ENCODE measurements at regions not wholly inside any gene's neighbourhood (a gene's known extent, or its start where the extent isn't known, plus 50 kb on each side); places are given as distances from the start of the nearest gene placed in this dataset.

GRCh38 chr1:244173769-244174168, 122.7 kb downstream of the ZBTB18 start:
- TF ChIP-seq, protein P1, sequence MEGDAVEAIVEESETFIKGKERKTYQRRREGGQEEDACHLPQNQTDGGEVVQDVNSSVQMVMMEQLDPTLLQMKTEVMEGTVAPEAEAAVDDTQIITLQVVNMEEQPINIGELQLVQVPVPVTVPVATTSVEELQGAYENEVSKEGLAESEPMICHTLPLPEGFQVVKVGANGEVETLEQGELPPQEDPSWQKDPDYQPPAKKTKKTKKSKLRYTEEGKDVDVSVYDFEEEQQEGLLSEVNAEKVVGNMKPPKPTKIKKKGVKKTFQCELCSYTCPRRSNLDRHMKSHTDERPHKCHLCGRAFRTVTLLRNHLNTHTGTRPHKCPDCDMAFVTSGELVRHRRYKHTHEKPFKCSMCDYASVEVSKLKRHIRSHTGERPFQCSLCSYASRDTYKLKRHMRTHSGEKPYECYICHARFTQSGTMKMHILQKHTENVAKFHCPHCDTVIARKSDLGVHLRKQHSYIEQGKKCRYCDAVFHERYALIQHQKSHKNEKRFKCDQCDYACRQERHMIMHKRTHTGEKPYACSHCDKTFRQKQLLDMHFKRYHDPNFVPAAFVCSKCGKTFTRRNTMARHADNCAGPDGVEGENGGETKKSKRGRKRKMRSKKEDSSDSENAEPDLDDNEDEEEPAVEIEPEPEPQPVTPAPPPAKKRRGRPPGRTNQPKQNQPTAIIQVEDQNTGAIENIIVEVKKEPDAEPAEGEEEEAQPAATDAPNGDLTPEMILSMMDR (IDR thresholded peaks at IDR 0.05), result no peak
- no peak for TF ChIP-seq POLR2A (IDR thresholded peaks at IDR 0.05)
- Histone ChIP-seq H3K9me3 (replicated peaks in 1 of 3) (no peaks in the 10 kb centered on the region), H3K27ac (no peak overlapping the region), H3K27me3 (no peaks in the 10 kb centered on the region), H3K36me3 (replicated peaks in 1 of 2) (no peaks in the 10 kb centered on the region), H3K4me1 (replicated peaks in 1 of 2) (no peaks in the 10 kb centered on the region), H3K4me3 (no peak overlapping the region)
- intact Hi-C loops (cut with DNase I), result no loop called here
- WGBS, 4 donors, result 15 to 27% (median 21%) methylated on average over 6 of the region's 6 CpGs
- no peak for DNase-seq

- H3K9me3 ChIP-seq (replicated peaks in 1 of 3), result no peaks in the 10 kb centered on the region
- no peak for DNase-seq
- intact Hi-C loops (cut with DNase I), result no loop called here
- no peaks in the 10 kb centered on the region for H3K27me3 ChIP-seq
- TF ChIP-seq, protein P1 (IDR thresholded peaks at IDR 0.05), result no peak
- no peak for TF ChIP-seq POLR2A (IDR thresholded peaks at IDR 0.05)
- no peaks in the 10 kb centered on the region for H3K4me1 ChIP-seq (replicated peaks in 1 of 2)
- 55 to 91% (median 84%) methylated on average over 3 of the region's 3 CpGs for whole genome bisulfite sequencing, 4 donors
- no peak overlapping the region for H3K4me3 ChIP-seq
- H3K36me3 ChIP-seq (replicated peaks in 1 of 2), result no peaks in the 10 kb centered on the region
- H3K27ac ChIP-seq, result no peak overlapping the region
These were observed 123.9 kb downstream of the ZBTB18 start for GRCh38 chr1:244174922-244175521.

GRCh38 chr1:244176201-244176600, 125.1 kb downstream of the ZBTB18 start:
- no peak for DNase-seq
- WGBS, 4 donors, result 63 to 88% (median 81%) methylated on average over 3 of the region's 3 CpGs
- Histone ChIP-seq H3K27ac (no peak overlapping the region), H3K36me3 (replicated peaks in 1 of 2) (no peaks in the 10 kb centered on the region), H3K9me3 (replicated peaks in 1 of 3) (no peaks in the 10 kb centered on the region), H3K4me1 (replicated peaks in 1 of 2) (no peaks in the 10 kb centered on the region), H3K27me3 (no peaks in the 10 kb centered on the region), H3K4me3 (no peak overlapping the region)
- intact Hi-C loops (cut with DNase I), result no loop called here
- TF ChIP-seq, protein P1 (IDR thresholded peaks at IDR 0.05), result no peak
- no peak for TF ChIP-seq POLR2A (IDR thresholded peaks at IDR 0.05)

GRCh38 chr1:244180256-244180655, 129.2 kb downstream of the ZBTB18 start:
- Histone ChIP-seq H3K27me3 (no peaks in the 10 kb centered on the region), H3K36me3 (replicated peaks in 1 of 2) (no peaks in the 10 kb centered on the region), H3K27ac (no peak overlapping the region), H3K9me3 (replicated peaks in 1 of 3) (no peaks in the 10 kb centered on the region), H3K4me1 (replicated peaks in 1 of 2) (no peaks in the 10 kb centered on the region), H3K4me3 (no peak overlapping the region)
- no peak for DNase-seq
- 73 to 80% (median 76%) methylated on average over 3 of the region's 3 CpGs for WGBS, 4 donors
- intact Hi-C loops (cut with DNase I), result no loop called here
- TF ChIP-seq, protein P1 (IDR thresholded peaks at IDR 0.05), result no peak
- no peak for TF ChIP-seq POLR2A (IDR thresholded peaks at IDR 0.05)
